ENCODE measurements at regions not wholly inside any gene's neighbourhood (a gene's known extent, or its start where the extent isn't known, plus 50 kb on each side); places are given as distances from the start of the nearest gene placed in this dataset.

GRCh38 chr14:106500571-106500970 lies 974.2 kb downstream of the TMEM121 start:
- TF ChIP-seq, protein P1, sequence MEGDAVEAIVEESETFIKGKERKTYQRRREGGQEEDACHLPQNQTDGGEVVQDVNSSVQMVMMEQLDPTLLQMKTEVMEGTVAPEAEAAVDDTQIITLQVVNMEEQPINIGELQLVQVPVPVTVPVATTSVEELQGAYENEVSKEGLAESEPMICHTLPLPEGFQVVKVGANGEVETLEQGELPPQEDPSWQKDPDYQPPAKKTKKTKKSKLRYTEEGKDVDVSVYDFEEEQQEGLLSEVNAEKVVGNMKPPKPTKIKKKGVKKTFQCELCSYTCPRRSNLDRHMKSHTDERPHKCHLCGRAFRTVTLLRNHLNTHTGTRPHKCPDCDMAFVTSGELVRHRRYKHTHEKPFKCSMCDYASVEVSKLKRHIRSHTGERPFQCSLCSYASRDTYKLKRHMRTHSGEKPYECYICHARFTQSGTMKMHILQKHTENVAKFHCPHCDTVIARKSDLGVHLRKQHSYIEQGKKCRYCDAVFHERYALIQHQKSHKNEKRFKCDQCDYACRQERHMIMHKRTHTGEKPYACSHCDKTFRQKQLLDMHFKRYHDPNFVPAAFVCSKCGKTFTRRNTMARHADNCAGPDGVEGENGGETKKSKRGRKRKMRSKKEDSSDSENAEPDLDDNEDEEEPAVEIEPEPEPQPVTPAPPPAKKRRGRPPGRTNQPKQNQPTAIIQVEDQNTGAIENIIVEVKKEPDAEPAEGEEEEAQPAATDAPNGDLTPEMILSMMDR (IDR thresholded peaks at IDR 0.05; ENCODE audit: insufficient read depth, low read length), result no peak
- no peak for TF ChIP-seq REST (IDR thresholded peaks at IDR 0.05; ENCODE audit: insufficient replicate concordance, low read depth)
